ENCODE measurements at regions not wholly inside any gene's neighbourhood (a gene's known extent, or its start where the extent isn't known, plus 50 kb on each side); places are given as distances from the start of the nearest gene placed in this dataset.

DNA sequence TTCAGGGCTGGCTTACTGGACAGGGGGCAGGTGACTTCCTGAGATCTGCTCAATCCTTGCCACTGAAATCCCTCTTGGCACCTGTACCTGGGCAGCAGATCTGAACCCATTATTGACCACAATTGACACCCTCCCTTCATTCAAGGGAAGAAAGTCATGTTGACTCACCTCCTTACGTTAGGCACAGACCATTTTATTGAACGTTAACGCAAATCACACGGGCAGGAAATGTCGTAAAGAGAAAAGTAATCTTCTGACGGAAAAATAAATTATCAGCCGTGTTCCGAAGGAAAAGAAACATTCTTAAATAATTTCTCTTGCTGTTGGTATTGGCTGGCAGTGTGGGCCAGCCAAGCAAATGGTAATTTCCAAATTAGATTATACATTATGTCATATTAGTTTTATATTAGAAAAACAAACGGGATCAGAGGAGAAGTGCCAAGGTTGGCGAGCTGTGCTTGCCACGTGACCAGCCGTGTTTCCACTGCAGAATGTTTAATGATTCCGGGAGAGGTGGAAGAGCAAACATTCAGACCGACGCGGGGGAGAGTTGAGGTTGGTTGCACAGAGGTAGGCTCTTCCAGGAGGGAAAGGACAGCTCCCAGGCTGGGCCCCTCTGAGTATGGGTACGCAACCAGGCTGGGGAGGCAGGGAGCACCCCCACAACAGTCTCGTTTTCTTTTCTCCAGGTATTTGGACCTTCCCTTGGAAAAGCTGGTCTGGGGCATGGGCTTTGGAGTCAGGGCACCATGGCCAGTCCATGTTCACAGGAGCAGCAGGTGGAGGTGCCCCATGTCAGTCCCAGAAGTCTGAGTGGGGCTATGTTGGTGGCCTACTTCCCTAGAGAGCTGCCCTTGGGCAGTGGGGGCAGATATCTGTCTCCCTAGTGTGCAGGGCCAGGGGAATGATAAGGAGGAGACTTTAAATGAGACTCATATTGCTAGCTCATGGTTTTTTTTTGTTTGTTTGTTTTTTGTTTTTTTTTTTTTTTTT, 121.1 kb downstream of the FOXD2 start:
- H4K8ac ChIP-seq (replicated peaks; ENCODE audit: insufficient read length, low read depth, low read length) = no peak overlapping the region
- H3K27ac ChIP-seq (ENCODE audit: insufficient read length, low read depth, low read length) = no peak overlapping the region
- H3K79me2 ChIP-seq (ENCODE audit: insufficient read depth, low read length) = no peaks in the 10 kb centered on the region
- no peak overlapping the region for H2BK20ac ChIP-seq (ENCODE audit: low read depth, low read length, poor library complexity, severe bottlenecking)
- no peak overlapping the region for H3K18ac ChIP-seq (ENCODE audit: insufficient read length, low read depth, low read length)
- no peak overlapping the region for H4K5ac ChIP-seq (ENCODE audit: insufficient read length, low read depth, low read length)
- DNase-seq = no peak
- no peak overlapping the region for H2BK12ac ChIP-seq (ENCODE audit: insufficient read length, low read depth, low read length)
- TF ChIP-seq, protein P1, sequence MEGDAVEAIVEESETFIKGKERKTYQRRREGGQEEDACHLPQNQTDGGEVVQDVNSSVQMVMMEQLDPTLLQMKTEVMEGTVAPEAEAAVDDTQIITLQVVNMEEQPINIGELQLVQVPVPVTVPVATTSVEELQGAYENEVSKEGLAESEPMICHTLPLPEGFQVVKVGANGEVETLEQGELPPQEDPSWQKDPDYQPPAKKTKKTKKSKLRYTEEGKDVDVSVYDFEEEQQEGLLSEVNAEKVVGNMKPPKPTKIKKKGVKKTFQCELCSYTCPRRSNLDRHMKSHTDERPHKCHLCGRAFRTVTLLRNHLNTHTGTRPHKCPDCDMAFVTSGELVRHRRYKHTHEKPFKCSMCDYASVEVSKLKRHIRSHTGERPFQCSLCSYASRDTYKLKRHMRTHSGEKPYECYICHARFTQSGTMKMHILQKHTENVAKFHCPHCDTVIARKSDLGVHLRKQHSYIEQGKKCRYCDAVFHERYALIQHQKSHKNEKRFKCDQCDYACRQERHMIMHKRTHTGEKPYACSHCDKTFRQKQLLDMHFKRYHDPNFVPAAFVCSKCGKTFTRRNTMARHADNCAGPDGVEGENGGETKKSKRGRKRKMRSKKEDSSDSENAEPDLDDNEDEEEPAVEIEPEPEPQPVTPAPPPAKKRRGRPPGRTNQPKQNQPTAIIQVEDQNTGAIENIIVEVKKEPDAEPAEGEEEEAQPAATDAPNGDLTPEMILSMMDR (conservative IDR thresholded peaks at IDR 0.05) = no peak
- H2AFZ ChIP-seq (ENCODE audit: low read length) = no peak overlapping the region
- no peak overlapping the region for H2BK5ac ChIP-seq (ENCODE audit: insufficient read length, low read length)
- H3K9ac ChIP-seq (ENCODE audit: extremely low read depth, insufficient read length, low read length) = no peak overlapping the region
- WGBS (ENCODE audit: extremely low coverage, insufficient read length, low lambda C conversion rate) = no CpG with 5 or more reads among the region's 18 CpGs
- H4K20me1 ChIP-seq (ENCODE audit: control insufficient read depth, insufficient read depth, insufficient read length) = no peaks in the 10 kb centered on the region
- no peak overlapping the region for H2BK120ac ChIP-seq (ENCODE audit: low read depth, low read length, poor library complexity, severe bottlenecking)
- no peak overlapping the region for H2AK5ac ChIP-seq (ENCODE audit: insufficient read length, low read length)
- H2BK15ac ChIP-seq (ENCODE audit: low read depth, low read length) = no peak overlapping the region
- no peak overlapping the region for H3T11ph ChIP-seq (ENCODE audit: low read length)
- no peak overlapping the region; a peak in 1 of 5 replicates for H3K4me3 Mint-ChIP-seq
- peaks cover 36% of the 10 kb centered on the region for H3K27me3 Mint-ChIP-seq (ENCODE audit: low read depth)
- no peaks in the 10 kb centered on the region for H3K36me3 Mint-ChIP-seq (ENCODE audit: insufficient read depth in 1 of 3, low read depth in 3 of 3)
- no peak overlapping the region; a peak in 1 of 7 replicates for H3K27ac Mint-ChIP-seq
- H3K23ac ChIP-seq (ENCODE audit: insufficient read length, low read depth, low read length) = no peak overlapping the region
- no peak overlapping the region for H3K56ac ChIP-seq (ENCODE audit: insufficient read length, low read depth, low read length)
- no peaks in the 10 kb centered on the region for H3K9me3 ChIP-seq (ENCODE audit: control insufficient read depth, low read depth, low read length)
- H4K91ac ChIP-seq (ENCODE audit: insufficient read length, low read depth, low read length) = no peak overlapping the region
- no peaks in the 10 kb centered on the region for H3K23me2 ChIP-seq (ENCODE audit: insufficient read length, low read depth, low read length, poor library complexity, severe bottlenecking)
- peaks cover 3% of the 10 kb centered on the region; the same call in 1 of the 2 replicates for H3K4me1 ChIP-seq (ENCODE audit: insufficient read depth, low read length)
- no peak overlapping the region for H3K4me2 ChIP-seq (ENCODE audit: insufficient read depth, insufficient read length, low read length)
- no peak overlapping the region for H3K4ac ChIP-seq (ENCODE audit: low read depth, low read length)
- H3K79me1 ChIP-seq (ENCODE audit: insufficient read depth, low read depth, low read length, poor library complexity, severe bottlenecking) = no peaks in the 10 kb centered on the region
- H3K14ac ChIP-seq (ENCODE audit: insufficient read depth, low read length) = no peak overlapping the region
- H3K9me3 Mint-ChIP-seq = no peaks in the 10 kb centered on the region
- peaks cover under 1% of the 10 kb centered on the region; the same call in 1 of the 2 replicates for H3K27me3 ChIP-seq (ENCODE audit: insufficient read depth, low read length)
- peaks cover 14 to 37% of the 10 kb centered on the region in 2 experiments for H3K4me1 Mint-ChIP-seq

Measured in H9 (cell line).